ENCODE measurements at regions not wholly inside any gene's neighbourhood (a gene's known extent, or its start where the extent isn't known, plus 50 kb on each side); places are given as distances from the start of the nearest gene placed in this dataset.

DNA sequence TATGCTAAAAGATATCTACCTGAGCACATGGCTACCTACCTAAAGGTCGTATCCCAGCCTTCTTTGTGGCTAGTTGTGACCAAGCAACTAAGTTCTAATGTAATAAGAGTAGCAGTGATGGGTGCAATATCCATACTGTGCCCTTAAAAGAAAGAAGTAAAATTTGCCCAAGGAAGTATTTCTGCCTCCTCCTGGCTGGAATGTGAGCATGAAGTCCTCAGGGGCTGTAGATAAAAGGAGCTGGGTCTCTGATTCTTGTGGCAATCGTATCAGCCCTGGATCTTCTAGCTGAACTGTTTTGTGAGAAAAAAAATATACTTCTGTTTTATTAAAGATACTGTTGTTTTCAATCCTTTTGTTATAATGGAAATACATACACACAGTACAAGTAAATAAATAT, 217.4 kb downstream of the GPAT3 start:
- no peak for TF ChIP-seq CTCF (IDR thresholded peaks at IDR 0.05; ENCODE audit: insufficient read depth, low read length, poor library complexity, severe bottlenecking)
- Histone ChIP-seq H3K4me3 (replicated peaks; ENCODE audit: low read depth, low read length) (no peak overlapping the region), H3K27me3 (replicated peaks; ENCODE audit: control insufficient read depth, insufficient read depth, low read length) (no peaks in the 10 kb centered on the region; the same call in 1 of the 2 replicates), H3K36me3 (ENCODE audit: control insufficient read depth, insufficient read depth, low read length) (no peaks in the 10 kb centered on the region)
- DNase-seq (ENCODE audit: extremely low read depth, insufficient read length): no peak

DNA sequence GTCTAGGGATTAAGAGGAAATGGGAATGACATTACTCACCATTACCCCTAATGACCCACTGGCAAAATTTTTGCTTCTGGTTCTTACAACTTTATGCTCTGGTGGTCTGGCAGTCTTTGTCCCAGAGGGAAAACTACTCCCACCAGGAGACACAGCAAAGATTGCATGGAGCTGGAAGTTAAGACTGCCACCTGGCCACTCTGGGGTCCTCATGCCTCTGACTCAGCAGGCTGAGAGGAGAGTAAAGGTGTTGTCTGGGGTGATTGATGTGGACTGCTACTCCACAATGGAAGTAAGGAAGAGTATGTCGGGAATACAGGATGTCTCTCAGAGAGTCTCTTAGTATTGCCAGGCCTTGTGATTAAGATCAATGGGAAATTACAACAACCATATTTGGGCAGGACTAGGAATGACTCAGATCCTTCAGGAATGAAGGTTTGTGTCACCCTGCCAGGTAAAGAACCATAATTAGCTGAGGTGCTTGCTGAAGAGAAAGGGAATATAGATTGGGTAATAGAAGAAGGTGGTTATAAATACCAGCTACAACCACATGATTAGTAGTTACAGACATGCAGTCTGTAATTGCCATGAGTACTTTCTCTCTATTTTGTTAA, 215.5 kb downstream of the GPAT3 start:
- DNase-seq (ENCODE audit: extremely low read depth, insufficient read length): no peak
- Histone ChIP-seq H3K4me3 (replicated peaks; ENCODE audit: low read depth, low read length) (no peak overlapping the region), H3K36me3 (ENCODE audit: control insufficient read depth, insufficient read depth, low read length) (no peaks in the 10 kb centered on the region), H3K27me3 (replicated peaks; ENCODE audit: control insufficient read depth, insufficient read depth, low read length) (no peaks in the 10 kb centered on the region; the same call in 1 of the 2 replicates)
- TF ChIP-seq CTCF (IDR thresholded peaks at IDR 0.05; ENCODE audit: insufficient read depth, low read length, poor library complexity, severe bottlenecking): no peak

DNA sequence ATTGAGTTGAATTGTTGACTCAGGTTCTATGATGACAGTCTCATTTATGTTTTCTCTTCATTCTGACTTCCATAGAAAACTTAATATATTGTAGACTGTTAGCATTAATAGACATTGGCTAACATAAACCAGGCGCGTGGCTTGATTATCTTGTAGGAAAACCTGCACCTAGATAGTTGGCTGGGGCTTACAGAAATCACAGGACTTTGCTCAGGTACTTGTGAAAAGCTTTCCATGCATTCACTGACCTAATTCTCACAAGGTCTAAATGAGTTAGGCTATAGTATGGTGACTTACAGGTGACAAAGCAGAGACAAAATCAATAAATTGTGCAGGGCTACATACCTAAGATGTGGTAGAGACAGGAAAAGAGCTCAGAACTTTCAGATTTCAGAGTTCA, 212.8 kb downstream of the GPAT3 start:
- Histone ChIP-seq H3K36me3 (ENCODE audit: control insufficient read depth, insufficient read depth, low read length) (no peaks in the 10 kb centered on the region), H3K27me3 (replicated peaks; ENCODE audit: control insufficient read depth, insufficient read depth, low read length) (no peaks in the 10 kb centered on the region; the same call in 1 of the 2 replicates), H3K4me3 (replicated peaks; ENCODE audit: low read depth, low read length) (no peak overlapping the region)
- no peak for TF ChIP-seq CTCF (IDR thresholded peaks at IDR 0.05; ENCODE audit: insufficient read depth, low read length, poor library complexity, severe bottlenecking)
- DNase-seq (ENCODE audit: extremely low read depth, insufficient read length): no peak

DNA sequence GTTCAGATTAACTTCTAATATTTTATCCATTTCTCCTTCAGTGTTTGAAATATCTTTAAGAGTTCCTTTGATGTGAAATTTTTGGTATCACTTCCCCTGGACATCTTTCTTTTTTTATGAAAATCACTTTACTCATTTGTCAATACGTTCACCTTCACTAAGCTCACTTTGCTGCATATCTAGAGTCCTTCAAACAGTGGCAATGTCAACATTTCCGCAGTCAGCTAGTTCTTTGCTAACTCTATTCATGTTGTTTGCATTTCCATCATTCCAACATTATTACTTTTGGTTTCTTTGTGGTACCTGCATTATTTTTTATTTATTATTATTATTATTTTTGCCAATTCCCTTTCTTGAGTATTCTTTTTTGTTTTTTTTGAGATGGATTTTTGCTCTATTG, 203.0 kb downstream of the GPAT3 start:
- H3K4me3 ChIP-seq (replicated peaks; ENCODE audit: low read depth, low read length): no peak overlapping the region
- DNase-seq (ENCODE audit: extremely low read depth, insufficient read length): no peak
- no peak for TF ChIP-seq CTCF (IDR thresholded peaks at IDR 0.05; ENCODE audit: insufficient read depth, low read length, poor library complexity, severe bottlenecking)
- no peaks in the 10 kb centered on the region for H3K27me3 ChIP-seq (replicated peaks; ENCODE audit: control insufficient read depth, insufficient read depth, low read length)
- H3K36me3 ChIP-seq (ENCODE audit: control insufficient read depth, insufficient read depth, low read length): no peaks in the 10 kb centered on the region

GRCh38 chr4:83734576-83734975, 198.7 kb downstream of the GPAT3 start:
- no peak for TF ChIP-seq CTCF (IDR thresholded peaks at IDR 0.05; ENCODE audit: insufficient read depth, low read length, poor library complexity, severe bottlenecking)
- H3K36me3 ChIP-seq (ENCODE audit: control insufficient read depth, insufficient read depth, low read length): no peaks in the 10 kb centered on the region
- H3K27me3 ChIP-seq (replicated peaks; ENCODE audit: control insufficient read depth, insufficient read depth, low read length): no peaks in the 10 kb centered on the region
- no peak for DNase-seq (ENCODE audit: extremely low read depth, insufficient read length)
- no peak overlapping the region for H3K4me3 ChIP-seq (replicated peaks; ENCODE audit: low read depth, low read length)

DNA sequence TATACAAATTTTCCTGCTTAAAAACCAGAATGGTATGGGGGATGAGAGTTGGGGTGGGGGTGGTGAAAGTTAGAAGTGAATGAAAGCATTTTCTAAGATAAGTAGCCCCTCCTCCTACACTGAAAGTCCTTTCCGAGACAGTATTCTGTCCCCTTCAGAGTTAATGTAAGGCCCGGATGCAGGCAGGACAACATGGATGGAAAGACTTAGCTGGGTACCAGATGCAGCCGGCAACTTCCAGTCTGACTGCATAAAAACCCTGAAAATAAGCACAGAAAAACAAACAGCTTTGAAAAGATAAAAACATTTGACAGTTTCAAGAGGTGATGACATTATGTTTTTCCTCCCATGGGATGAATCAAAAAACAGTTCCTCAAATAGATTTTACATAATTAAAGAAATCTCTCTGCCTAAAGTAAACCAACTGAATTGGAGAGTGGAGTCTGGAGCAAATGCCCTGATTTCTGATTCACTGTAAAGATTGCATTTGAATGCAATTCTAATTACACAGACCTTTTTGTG, 196.3 kb downstream of the GPAT3 start:
- H3K4me3 ChIP-seq (replicated peaks; ENCODE audit: low read depth, low read length): no peak overlapping the region
- H3K36me3 ChIP-seq (ENCODE audit: control insufficient read depth, insufficient read depth, low read length): no peaks in the 10 kb centered on the region
- DNase-seq (ENCODE audit: extremely low read depth, insufficient read length): no peak
- no peak for TF ChIP-seq CTCF (IDR thresholded peaks at IDR 0.05; ENCODE audit: insufficient read depth, low read length, poor library complexity, severe bottlenecking)
- no peaks in the 10 kb centered on the region for H3K27me3 ChIP-seq (replicated peaks; ENCODE audit: control insufficient read depth, insufficient read depth, low read length)
